Vagina (tissue), 2 donors: ENCODE measurements at regions not wholly inside any gene's neighbourhood (a gene's known extent, or its start where the extent isn't known, plus 50 kb on each side); places are given as distances from the start of the nearest gene placed in this dataset.

Source experiments
- POLR2AphosphoS5 ChIP-seq, 2 donors: sonication (generic); formaldehyde crosslinking; IDR thresholded peaks; one replicate each; pipeline ENCODE4 v1.9.0; 2017; ENCODE audit warnings: antibody characterized with exemption in 2 of 2, mild to moderate bottlenecking in 2 of 2, low read depth in 1 of 2; ENCODE audit not compliant: insufficient read depth in 1 of 2
- TF ChIP-seq, protein P1 (sequence below), 3 experiments: fragments of 450-650 bp in 2 of 3; fragments of 200-600 bp in 1 of 3; sonication (generic) in 1 of 3; IDR thresholded peaks; one replicate each; pipeline ENCODE4 v1.5.1; 2017 to 2019; ENCODE audit warnings: antibody characterized with exemption in 3 of 3, mild to moderate bottlenecking in 2 of 3, moderate library complexity in 2 of 3

DNA sequence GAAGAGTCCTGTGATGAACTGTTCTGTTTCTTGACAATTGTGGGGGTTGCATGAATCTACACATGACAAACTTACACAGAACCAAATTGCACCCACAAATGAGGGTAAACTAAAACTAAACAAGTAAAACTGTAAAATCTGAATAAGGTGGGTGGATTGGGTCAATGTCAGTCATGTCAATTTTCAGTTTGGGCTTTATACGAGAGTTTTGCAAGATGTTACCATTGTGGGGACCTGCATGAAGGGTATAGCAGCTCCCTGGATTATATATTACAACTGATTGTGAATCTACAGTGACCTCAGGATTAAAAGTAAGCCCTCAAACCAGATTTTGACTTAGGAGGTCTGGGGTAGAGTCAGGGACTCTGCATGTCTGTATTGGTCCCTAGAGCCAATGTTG, 101.5 kb upstream of the LHX5 start:
- TF ChIP-seq, protein P1, sequence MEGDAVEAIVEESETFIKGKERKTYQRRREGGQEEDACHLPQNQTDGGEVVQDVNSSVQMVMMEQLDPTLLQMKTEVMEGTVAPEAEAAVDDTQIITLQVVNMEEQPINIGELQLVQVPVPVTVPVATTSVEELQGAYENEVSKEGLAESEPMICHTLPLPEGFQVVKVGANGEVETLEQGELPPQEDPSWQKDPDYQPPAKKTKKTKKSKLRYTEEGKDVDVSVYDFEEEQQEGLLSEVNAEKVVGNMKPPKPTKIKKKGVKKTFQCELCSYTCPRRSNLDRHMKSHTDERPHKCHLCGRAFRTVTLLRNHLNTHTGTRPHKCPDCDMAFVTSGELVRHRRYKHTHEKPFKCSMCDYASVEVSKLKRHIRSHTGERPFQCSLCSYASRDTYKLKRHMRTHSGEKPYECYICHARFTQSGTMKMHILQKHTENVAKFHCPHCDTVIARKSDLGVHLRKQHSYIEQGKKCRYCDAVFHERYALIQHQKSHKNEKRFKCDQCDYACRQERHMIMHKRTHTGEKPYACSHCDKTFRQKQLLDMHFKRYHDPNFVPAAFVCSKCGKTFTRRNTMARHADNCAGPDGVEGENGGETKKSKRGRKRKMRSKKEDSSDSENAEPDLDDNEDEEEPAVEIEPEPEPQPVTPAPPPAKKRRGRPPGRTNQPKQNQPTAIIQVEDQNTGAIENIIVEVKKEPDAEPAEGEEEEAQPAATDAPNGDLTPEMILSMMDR (IDR thresholded peaks at IDR 0.05) = no peak
- no peak for TF ChIP-seq POLR2AphosphoS5 (IDR thresholded peaks at IDR 0.05; ENCODE audit: insufficient read depth in 1 of 2, low read depth in 1 of 2)
